ENCODE measurements at regions not wholly inside any gene's neighbourhood (a gene's known extent, or its start where the extent isn't known, plus 50 kb on each side); places are given as distances from the start of the nearest gene placed in this dataset.

- no peak for DNase-seq
Measured at GRCh38 chr2:217685255-217685605, 317.6 kb downstream of the TNS1 start.

- DNase-seq, result no peak
Measured at GRCh38 chr2:217684431-217685254, 318.2 kb downstream of the TNS1 start.

- DNase-seq, result no peak
Measured at GRCh38 chr2:217683106-217683870, 319.5 kb downstream of the TNS1 start.

GRCh38 chr2:217681791-217682190 lies 321.0 kb downstream of the TNS1 start:
- DNase-seq, result no peak

- no peak for DNase-seq
Measured at GRCh38 chr2:217680381-217680780, 322.4 kb downstream of the TNS1 start.

- no peak for DNase-seq
Measured at GRCh38 chr2:217673627-217674026, 329.2 kb downstream of the TNS1 start.

- no peak for DNase-seq
Measured at GRCh38 chr2:217672472-217672871, 330.3 kb downstream of the TNS1 start.

GRCh38 chr2:217671871-217672270 lies 330.9 kb downstream of the TNS1 start:
- DNase-seq, result no peak

- no peak for DNase-seq
Measured at GRCh38 chr2:217671075-217671474, 331.7 kb downstream of the TNS1 start.

- no peak for DNase-seq
Measured at GRCh38 chr2:217669831-217670230, 333.0 kb downstream of the TNS1 start.

- no peak for DNase-seq
Measured at GRCh38 chr2:217667512-217667911, 335.3 kb downstream of the TNS1 start.

GRCh38 chr2:217667035-217667434 lies 335.8 kb downstream of the TNS1 start:
- no peak for DNase-seq

GRCh38 chr2:217666338-217666737 lies 336.5 kb downstream of the TNS1 start:
- peak; percentile 5 for DNase-seq

GRCh38 chr2:217664761-217665160 lies 338.0 kb downstream of the TNS1 start:
- DNase-seq, result no peak

- no peak for DNase-seq
Measured at GRCh38 chr2:217662984-217663602, 339.7 kb downstream of the TNS1 start.

- no peak for DNase-seq
Measured at GRCh38 chr2:217661378-217661777, 341.4 kb downstream of the TNS1 start.

GRCh38 chr2:217660423-217660822 lies 342.4 kb downstream of the TNS1 start:
- no peak for DNase-seq

- DNase-seq, result no peak
Measured at GRCh38 chr2:217658806-217659205, 344.0 kb downstream of the TNS1 start.

GRCh38 chr2:217657252-217657651 lies 345.5 kb downstream of the TNS1 start:
- DNase-seq, result no peak

- no peak for DNase-seq
Measured at GRCh38 chr2:217656316-217656715, 346.5 kb downstream of the TNS1 start.

- no peak for DNase-seq
Measured at GRCh38 chr2:217655651-217656050, 347.1 kb downstream of the TNS1 start.

- no peak for DNase-seq
Measured at GRCh38 chr2:217654168-217654567, 348.6 kb downstream of the TNS1 start.

GRCh38 chr2:217652761-217653639 lies 349.8 kb downstream of the TNS1 start:
- no peak for DNase-seq
